ENCODE measurements at regions not wholly inside any gene's neighbourhood (a gene's known extent, or its start where the extent isn't known, plus 50 kb on each side); places are given as distances from the start of the nearest gene placed in this dataset.
A peak's percentile ranks its signal among the peaks of the same experiment; 100 is the strongest.
"Not testable (repeated sequence)": the region's sequence is repeated elsewhere in the genome, so short reads cannot be mapped to it uniquely, and the experiment has no call there.

DNA sequence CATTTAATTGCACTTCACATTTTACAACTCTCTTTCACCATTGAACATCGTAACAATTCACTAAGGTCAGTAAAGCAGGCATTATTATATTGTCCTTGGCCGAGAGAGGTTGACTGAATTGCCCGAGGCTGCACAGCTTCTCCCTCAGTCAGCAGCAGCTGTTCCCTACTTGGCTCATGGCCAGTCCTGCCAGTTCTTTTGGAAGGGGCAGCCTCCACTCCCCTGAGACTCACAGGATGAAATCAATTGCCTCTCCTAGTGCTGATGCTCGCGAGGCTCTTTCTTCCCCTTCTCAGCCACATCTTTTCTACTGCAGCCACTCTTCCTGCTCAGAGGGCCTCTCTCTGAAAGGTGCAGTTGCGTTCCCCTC, 79.9 kb upstream of the KCNA1 start:
- POLR2A ChIA-PET, result no interaction called here
- WGBS (ENCODE audit: insufficient coverage), result 3% methylated on average over 4 of the region's 6 CpGs
- H3K4me3 ChIP-seq (ENCODE audit: control insufficient read depth in 1 of 7, extremely low read depth in 1 of 7, insufficient read depth in 4 of 7, low read depth in 2 of 7, low read length in 6 of 7), result peak overlapping the region in 4 of 7 experiments; percentile 19 to 62 (median 50)

DNA sequence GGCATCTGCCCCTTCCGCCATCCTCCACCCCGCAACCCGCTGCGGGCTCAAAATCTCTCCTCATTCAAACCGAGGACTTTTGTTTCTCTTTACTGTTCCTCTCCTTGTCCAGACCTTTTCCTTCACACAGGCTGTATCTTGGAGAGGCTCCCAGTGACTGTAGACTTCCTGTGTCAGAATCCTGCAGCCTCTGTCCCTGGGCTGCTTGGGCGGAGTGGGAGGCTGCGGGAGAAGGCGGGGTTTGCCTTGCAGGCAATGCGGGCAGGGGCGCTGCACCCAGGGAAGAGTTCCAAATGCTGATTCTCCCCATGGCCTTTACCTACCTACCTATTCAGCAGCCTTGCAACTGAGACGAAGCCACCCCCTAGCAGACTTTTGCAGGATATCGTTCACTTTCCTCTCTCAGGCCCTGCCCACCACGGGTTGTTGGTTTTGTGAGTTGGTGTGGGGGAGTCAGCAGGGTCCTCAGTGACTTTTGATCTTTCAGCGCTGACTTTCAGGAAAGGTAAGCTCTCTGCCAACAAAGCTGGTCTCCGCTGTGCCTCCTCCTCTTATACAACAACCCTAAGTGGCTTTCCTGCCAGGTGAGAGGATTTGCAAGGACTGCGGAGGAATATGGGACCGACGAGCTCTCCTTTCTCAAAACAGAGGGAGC, 79.0 kb upstream of the KCNA1 start:
- Histone ChIP-seq H3K36me3 (ENCODE audit: control insufficient read depth in 4 of 4, insufficient read depth in 4 of 4, low read length in 3 of 4) (no peaks in the 10 kb centered on the region), H3K27ac (ENCODE audit: insufficient read depth in 1 of 2, low read depth in 1 of 2, low read length in 2 of 2, poor library complexity in 1 of 2, severe bottlenecking in 2 of 2) (no peak overlapping the region), H3K4me3 (ENCODE audit: control insufficient read depth in 1 of 7, extremely low read depth in 1 of 7, insufficient read depth in 4 of 7, low read depth in 2 of 7, low read length in 6 of 7) (peak overlapping the region in 2 of 7 experiments; percentile 41 to 62), H3K27me3 (replicated peaks in 2 of 5; ENCODE audit: control insufficient read depth in 4 of 5, insufficient read depth in 5 of 5, low read length in 4 of 5) (no peaks in the 10 kb centered on the region), H3K4me1 (ENCODE audit: control extremely low read depth in 1 of 4, control insufficient read depth in 4 of 4, insufficient read depth in 4 of 4, low read length in 3 of 4) (peaks cover 28 to 57% (median 46%) of the 10 kb centered on the region in 4 experiments), H3K9me3 (ENCODE audit: control extremely low read depth in 1 of 5, control insufficient read depth in 4 of 5, insufficient read depth in 2 of 5, low read depth in 1 of 5, low read length in 4 of 5) (peaks cover 0 to 5% (median 0%) of the 10 kb centered on the region in 5 experiments)
- ChIA-PET POLR2A (no interaction called here), CTCF (interaction anchor here (0.9 to 3.3 kb wide), 6 partner anchors 10 to 28 kb away, joined by 3 to 19 read pairs (median 4); no protein-coding TSS in a partner anchor)
- 85% methylated on average over 7 of the region's 18 CpGs for WGBS (ENCODE audit: insufficient coverage)
- peak in 2 of 3 donors; percentile 24 to 34 for DNase-seq

More for the DNA sequence above, 79.9 kb upstream of the KCNA1 start:
- Histone ChIP-seq H3K27ac (ENCODE audit: insufficient read depth in 1 of 2, low read depth in 1 of 2, low read length in 2 of 2, poor library complexity in 1 of 2, severe bottlenecking in 2 of 2) (peak overlapping the region in 1 of 2 experiments; percentile 18), H3K27me3 (replicated peaks in 2 of 5; ENCODE audit: control insufficient read depth in 4 of 5, insufficient read depth in 5 of 5, low read length in 4 of 5) (no peaks in the 10 kb centered on the region), H3K9me3 (ENCODE audit: control extremely low read depth in 1 of 5, control insufficient read depth in 4 of 5, insufficient read depth in 2 of 5, low read depth in 1 of 5, low read length in 4 of 5) (peaks cover 0 to 5% (median 0%) of the 10 kb centered on the region in 5 experiments), H3K36me3 (ENCODE audit: control insufficient read depth in 4 of 4, insufficient read depth in 4 of 4, low read length in 3 of 4) (no peaks in the 10 kb centered on the region), H3K4me1 (ENCODE audit: control extremely low read depth in 1 of 4, control insufficient read depth in 4 of 4, insufficient read depth in 4 of 4, low read length in 3 of 4) (peaks cover 36 to 66% (median 55%) of the 10 kb centered on the region in 4 experiments)
- CTCF ChIA-PET, result interaction anchor here (0.6 to 1.6 kb wide), 6 partner anchors 10 to 29 kb away, joined by 3 to 5 read pairs (median 4); no protein-coding TSS in a partner anchor
- DNase-seq, result peak in 2 of 3 donors; percentile 60 to 61

DNA sequence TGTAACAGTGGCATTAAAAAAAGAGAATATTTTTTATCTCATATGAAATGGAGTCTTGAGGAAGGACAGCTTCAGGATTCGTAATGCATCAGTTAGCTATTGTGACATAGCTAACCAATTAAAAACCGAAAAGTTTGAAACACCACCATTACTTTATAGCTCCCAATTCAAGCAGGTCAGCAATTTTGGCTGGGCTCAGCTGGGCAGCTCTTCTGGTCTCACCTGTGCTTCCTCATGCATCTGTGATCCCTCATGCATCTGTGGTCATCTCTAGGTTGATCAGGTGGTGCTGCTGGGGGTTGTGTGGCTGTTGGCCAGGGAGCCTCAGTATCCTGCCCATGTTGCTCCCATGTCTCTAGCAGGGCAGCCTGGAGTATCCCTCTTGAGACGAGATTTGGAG, 76.7 kb upstream of the KCNA1 start:
- Histone ChIP-seq H3K9me3 (ENCODE audit: control extremely low read depth in 1 of 5, control insufficient read depth in 4 of 5, insufficient read depth in 2 of 5, low read depth in 1 of 5, low read length in 4 of 5) (peaks cover 0 to 5% (median 0%) of the 10 kb centered on the region in 5 experiments), H3K4me3 (ENCODE audit: control insufficient read depth in 1 of 7, extremely low read depth in 1 of 7, insufficient read depth in 4 of 7, low read depth in 2 of 7, low read length in 6 of 7) (no peak overlapping the region), H3K4me1 (ENCODE audit: control extremely low read depth in 1 of 4, control insufficient read depth in 4 of 4, insufficient read depth in 4 of 4, low read length in 3 of 4) (peaks cover 17 to 34% (median 32%) of the 10 kb centered on the region in 4 experiments), H3K27me3 (replicated peaks in 2 of 5; ENCODE audit: control insufficient read depth in 4 of 5, insufficient read depth in 5 of 5, low read length in 4 of 5) (no peaks in the 10 kb centered on the region), H3K36me3 (ENCODE audit: control insufficient read depth in 4 of 4, insufficient read depth in 4 of 4, low read length in 3 of 4) (no peaks in the 10 kb centered on the region), H3K27ac (ENCODE audit: insufficient read depth in 1 of 2, low read depth in 1 of 2, low read length in 2 of 2, poor library complexity in 1 of 2, severe bottlenecking in 2 of 2) (no peak overlapping the region)
- 100% methylated on average over 2 of the region's 3 CpGs for WGBS (ENCODE audit: insufficient coverage)
- ChIA-PET POLR2A (no interaction called here), CTCF (interaction anchor here (0.9 to 3.3 kb wide), 3 partner anchors 9 to 23 kb away, joined by 3 to 19 read pairs (median 3); no protein-coding TSS in a partner anchor)
- no peak for DNase-seq

DNA sequence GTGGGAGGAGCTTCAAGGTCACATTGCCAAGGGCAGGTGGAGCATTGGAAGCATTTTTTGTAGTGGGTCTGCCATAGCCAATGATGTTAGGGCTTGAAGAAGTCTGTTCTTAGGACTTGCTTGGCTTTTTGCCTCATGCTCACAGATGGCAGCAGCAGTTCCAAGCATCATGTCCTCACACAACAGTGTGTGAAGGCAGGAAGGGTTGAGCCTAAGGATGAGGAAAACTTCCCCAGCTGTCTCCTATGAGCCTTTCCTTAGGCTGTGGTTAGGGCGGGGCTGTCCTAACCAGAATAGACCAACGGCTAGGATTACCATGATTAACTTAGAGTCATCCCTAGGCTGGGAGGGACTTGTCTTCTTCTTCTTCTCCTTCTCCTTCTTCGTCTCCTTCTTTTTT, 76.2 kb upstream of the KCNA1 start:
- Histone ChIP-seq H3K27me3 (replicated peaks in 2 of 5; ENCODE audit: control insufficient read depth in 4 of 5, insufficient read depth in 5 of 5, low read length in 4 of 5) (no peaks in the 10 kb centered on the region), H3K4me1 (ENCODE audit: control extremely low read depth in 1 of 4, control insufficient read depth in 4 of 4, insufficient read depth in 4 of 4, low read length in 3 of 4) (peaks cover 12 to 29% (median 29%) of the 10 kb centered on the region in 4 experiments), H3K4me3 (ENCODE audit: control insufficient read depth in 1 of 7, extremely low read depth in 1 of 7, insufficient read depth in 4 of 7, low read depth in 2 of 7, low read length in 6 of 7) (no peak overlapping the region), H3K27ac (ENCODE audit: insufficient read depth in 1 of 2, low read depth in 1 of 2, low read length in 2 of 2, poor library complexity in 1 of 2, severe bottlenecking in 2 of 2) (no peak overlapping the region), H3K9me3 (ENCODE audit: control extremely low read depth in 1 of 5, control insufficient read depth in 4 of 5, insufficient read depth in 2 of 5, low read depth in 1 of 5, low read length in 4 of 5) (peaks cover 0 to 5% (median 0%) of the 10 kb centered on the region in 5 experiments), H3K36me3 (ENCODE audit: control insufficient read depth in 4 of 4, insufficient read depth in 4 of 4, low read length in 3 of 4) (no peaks in the 10 kb centered on the region)
- POLR2A ChIA-PET, result no interaction called here
- CTCF ChIA-PET, result interaction anchor here (0.9 to 3.3 kb wide), 3 partner anchors 9 to 22 kb away, joined by 3 to 19 read pairs (median 3); no protein-coding TSS in a partner anchor
- no peak for DNase-seq
- 83% methylated on average over 2 of the region's 3 CpGs for WGBS (ENCODE audit: insufficient coverage)

DNA sequence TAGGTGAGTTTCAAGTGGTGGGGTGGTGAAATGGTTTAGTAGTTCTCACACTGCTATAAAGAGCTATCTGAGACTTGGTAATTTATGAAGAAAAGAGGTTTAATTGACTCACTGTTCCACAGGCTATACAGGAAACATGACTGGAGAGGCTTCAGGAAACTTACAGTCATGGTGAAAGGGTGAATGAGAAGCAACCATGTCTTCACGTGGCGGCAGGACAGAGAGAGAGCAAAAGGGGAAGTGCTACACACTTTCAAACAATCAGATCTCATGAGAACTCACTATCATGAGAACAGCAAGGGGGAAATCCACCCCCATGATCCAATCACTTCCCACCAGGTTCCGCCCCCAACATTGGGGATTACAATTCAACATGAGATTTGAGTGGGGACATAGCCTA, 67.3 kb upstream of the KCNA1 start:
- not testable (repeated sequence) for H3K4me3 ChIP-seq (ENCODE audit: control insufficient read depth in 1 of 7, extremely low read depth in 1 of 7, insufficient read depth in 4 of 7, low read depth in 2 of 7, low read length in 6 of 7); H3K4me1 ChIP-seq (ENCODE audit: control extremely low read depth in 1 of 4, control insufficient read depth in 4 of 4, insufficient read depth in 4 of 4, low read length in 3 of 4); H3K27me3 ChIP-seq (replicated peaks in 2 of 5; ENCODE audit: control insufficient read depth in 4 of 5, insufficient read depth in 5 of 5, low read length in 4 of 5); H3K27ac ChIP-seq (ENCODE audit: insufficient read depth in 1 of 2, low read depth in 1 of 2, low read length in 2 of 2, poor library complexity in 1 of 2, severe bottlenecking in 2 of 2); H3K36me3 ChIP-seq (ENCODE audit: control insufficient read depth in 4 of 4, insufficient read depth in 4 of 4, low read length in 3 of 4); H3K9me3 ChIP-seq (ENCODE audit: control extremely low read depth in 1 of 5, control insufficient read depth in 4 of 5, insufficient read depth in 2 of 5, low read depth in 1 of 5, low read length in 4 of 5)
- no CpG with 5 or more reads among the region's 3 CpGs for WGBS (ENCODE audit: insufficient coverage)
- peak in 1 of 3 donors; percentile 49 for DNase-seq
- POLR2A ChIA-PET, result interaction anchor here (0.8 kb wide), 1 partner anchor 17 kb away, joined by 3 read pairs; no protein-coding TSS in a partner anchor
- CTCF ChIA-PET, result interaction anchor here (0.9 to 1.1 kb wide), 3 partner anchors 8 to 11 kb away, joined by 3 read pairs; no protein-coding TSS in a partner anchor

DNA sequence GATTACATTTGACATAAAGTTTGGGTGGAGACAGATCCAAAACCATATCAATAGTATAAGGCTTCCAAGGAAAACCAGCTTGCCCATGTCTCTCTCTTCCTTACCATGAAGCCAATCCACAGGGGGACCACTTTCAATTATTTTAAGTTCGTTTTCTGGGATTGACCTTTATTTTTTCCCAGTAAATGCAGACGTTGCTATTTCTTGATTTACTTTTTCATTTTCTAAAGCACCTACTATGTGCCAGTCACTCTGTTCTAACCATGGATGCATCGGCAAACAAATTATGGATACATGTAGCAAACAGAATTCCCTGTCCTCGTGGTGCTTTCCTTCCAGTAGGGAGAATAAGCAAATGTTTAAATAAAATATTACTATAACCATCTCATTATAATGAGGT, 65.8 kb upstream of the KCNA1 start:
- no peak for DNase-seq
- Histone ChIP-seq H3K4me3 (ENCODE audit: control insufficient read depth in 1 of 7, extremely low read depth in 1 of 7, insufficient read depth in 4 of 7, low read depth in 2 of 7, low read length in 6 of 7) (no peak overlapping the region), H3K9me3 (ENCODE audit: control extremely low read depth in 1 of 5, control insufficient read depth in 4 of 5, insufficient read depth in 2 of 5, low read depth in 1 of 5, low read length in 4 of 5) (no peaks in the 10 kb centered on the region), H3K4me1 (ENCODE audit: control extremely low read depth in 1 of 4, control insufficient read depth in 4 of 4, insufficient read depth in 4 of 4, low read length in 3 of 4) (peaks cover 0 to 2% (median 0%) of the 10 kb centered on the region in 4 experiments), H3K36me3 (ENCODE audit: control insufficient read depth in 4 of 4, insufficient read depth in 4 of 4, low read length in 3 of 4) (no peaks in the 10 kb centered on the region), H3K27ac (ENCODE audit: insufficient read depth in 1 of 2, low read depth in 1 of 2, low read length in 2 of 2, poor library complexity in 1 of 2, severe bottlenecking in 2 of 2) (no peak overlapping the region), H3K27me3 (replicated peaks in 2 of 5; ENCODE audit: control insufficient read depth in 4 of 5, insufficient read depth in 5 of 5, low read length in 4 of 5) (no peaks in the 10 kb centered on the region)
- ChIA-PET CTCF (no interaction called here), POLR2A (no interaction called here)
- WGBS (ENCODE audit: insufficient coverage), result 100% methylated on average over 1 of the region's 4 CpGs

DNA sequence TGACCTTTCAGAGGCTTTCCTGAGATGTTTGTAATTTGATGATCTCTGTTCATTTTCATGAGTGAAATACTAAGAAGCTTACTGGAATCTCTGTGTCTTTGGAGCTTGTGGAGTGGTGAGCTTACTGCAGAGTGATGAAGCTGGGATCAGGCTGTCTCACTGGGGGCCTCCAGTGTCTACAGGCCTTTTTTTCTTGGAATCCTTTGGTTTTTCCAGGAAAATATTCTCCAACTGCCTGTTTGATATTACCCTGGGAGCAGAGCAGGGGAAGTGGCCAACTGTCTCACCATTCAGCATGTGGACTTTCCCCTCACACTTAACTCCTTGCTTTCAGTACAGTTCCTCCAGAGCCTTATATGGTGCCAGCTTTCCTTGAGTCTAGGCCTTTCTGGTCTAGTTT, 62.0 kb upstream of the KCNA1 start:
- no peaks in the 10 kb centered on the region for H3K4me1 ChIP-seq (ENCODE audit: control extremely low read depth in 1 of 4, control insufficient read depth in 4 of 4, insufficient read depth in 4 of 4, low read length in 3 of 4)
- no peak for DNase-seq
- ChIA-PET CTCF (interaction anchor here (0.9 to 1.4 kb wide), 3 partner anchors 10 to 18 kb away, joined by 3 to 5 read pairs (median 3); no protein-coding TSS in a partner anchor), POLR2A (no interaction called here)
- no peak overlapping the region for H3K27ac ChIP-seq (ENCODE audit: insufficient read depth in 1 of 2, low read depth in 1 of 2, low read length in 2 of 2, poor library complexity in 1 of 2, severe bottlenecking in 2 of 2)
- H3K4me3 ChIP-seq (ENCODE audit: control insufficient read depth in 1 of 7, extremely low read depth in 1 of 7, insufficient read depth in 4 of 7, low read depth in 2 of 7, low read length in 6 of 7), result no peak overlapping the region
- H3K9me3 ChIP-seq (ENCODE audit: control extremely low read depth in 1 of 5, control insufficient read depth in 4 of 5, insufficient read depth in 2 of 5, low read depth in 1 of 5, low read length in 4 of 5), result no peaks in the 10 kb centered on the region
- H3K36me3 ChIP-seq (ENCODE audit: control insufficient read depth in 4 of 4, insufficient read depth in 4 of 4, low read length in 3 of 4), result no peaks in the 10 kb centered on the region
- no peaks in the 10 kb centered on the region for H3K27me3 ChIP-seq (replicated peaks in 2 of 5; ENCODE audit: control insufficient read depth in 4 of 5, insufficient read depth in 5 of 5, low read length in 4 of 5)
